ENCODE measurements at regions not wholly inside any gene's neighbourhood (a gene's known extent, or its start where the extent isn't known, plus 50 kb on each side); places are given as distances from the start of the nearest gene placed in this dataset.

DNA sequence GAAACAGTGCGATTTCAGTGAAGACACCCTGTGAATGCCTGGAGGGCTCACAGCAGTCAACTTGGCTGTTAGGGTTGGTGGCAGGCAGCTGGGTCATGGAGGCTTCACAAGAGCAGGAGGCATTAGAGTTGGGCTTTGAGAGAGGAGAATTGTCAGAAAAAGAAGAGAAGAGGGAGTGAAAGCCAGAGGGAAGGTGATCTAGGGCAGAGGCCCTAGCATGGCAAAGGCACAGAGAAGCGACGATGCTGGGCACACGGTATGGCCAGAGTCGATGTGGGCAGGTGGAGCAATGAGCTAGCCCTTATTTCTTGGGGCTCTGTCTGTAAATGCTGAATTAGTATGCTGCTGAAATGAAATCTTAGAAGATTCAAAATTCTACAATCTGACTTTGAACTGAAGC, 52.6 kb upstream of the OLFM4 start:
- no peak for DNase-seq (ENCODE audit: insufficient read length, low spot score)
- TF ChIP-seq, protein P1, sequence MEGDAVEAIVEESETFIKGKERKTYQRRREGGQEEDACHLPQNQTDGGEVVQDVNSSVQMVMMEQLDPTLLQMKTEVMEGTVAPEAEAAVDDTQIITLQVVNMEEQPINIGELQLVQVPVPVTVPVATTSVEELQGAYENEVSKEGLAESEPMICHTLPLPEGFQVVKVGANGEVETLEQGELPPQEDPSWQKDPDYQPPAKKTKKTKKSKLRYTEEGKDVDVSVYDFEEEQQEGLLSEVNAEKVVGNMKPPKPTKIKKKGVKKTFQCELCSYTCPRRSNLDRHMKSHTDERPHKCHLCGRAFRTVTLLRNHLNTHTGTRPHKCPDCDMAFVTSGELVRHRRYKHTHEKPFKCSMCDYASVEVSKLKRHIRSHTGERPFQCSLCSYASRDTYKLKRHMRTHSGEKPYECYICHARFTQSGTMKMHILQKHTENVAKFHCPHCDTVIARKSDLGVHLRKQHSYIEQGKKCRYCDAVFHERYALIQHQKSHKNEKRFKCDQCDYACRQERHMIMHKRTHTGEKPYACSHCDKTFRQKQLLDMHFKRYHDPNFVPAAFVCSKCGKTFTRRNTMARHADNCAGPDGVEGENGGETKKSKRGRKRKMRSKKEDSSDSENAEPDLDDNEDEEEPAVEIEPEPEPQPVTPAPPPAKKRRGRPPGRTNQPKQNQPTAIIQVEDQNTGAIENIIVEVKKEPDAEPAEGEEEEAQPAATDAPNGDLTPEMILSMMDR (IDR thresholded peaks at IDR 0.05; ENCODE audit: insufficient read depth, missing control alignments), result no peak
- no peak for FAIRE-seq

DNA sequence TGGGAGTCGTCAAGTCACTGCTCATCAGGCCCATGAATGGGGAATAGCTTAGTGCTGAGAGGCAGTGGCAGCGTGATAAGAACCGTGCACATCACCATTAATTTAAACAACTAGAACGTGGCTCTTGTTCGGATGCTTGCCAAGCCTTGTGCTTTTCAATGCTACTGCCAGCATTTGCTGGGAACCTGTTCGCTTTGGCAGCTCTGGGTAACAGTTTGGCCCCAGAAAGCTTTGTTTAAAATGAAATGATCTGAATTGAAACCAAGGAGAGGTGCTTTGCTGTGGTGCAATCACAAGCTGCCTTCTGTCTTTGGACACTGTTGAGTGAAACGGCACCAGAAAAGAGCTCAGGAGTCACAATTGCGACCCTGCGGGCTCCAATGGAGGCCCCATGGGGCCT, 53.5 kb upstream of the OLFM4 start:
- no peak for DNase-seq (ENCODE audit: insufficient read length, low spot score)
- TF ChIP-seq, protein P1 (IDR thresholded peaks at IDR 0.05; ENCODE audit: insufficient read depth, missing control alignments), result no peak
- no peak for FAIRE-seq

DNA sequence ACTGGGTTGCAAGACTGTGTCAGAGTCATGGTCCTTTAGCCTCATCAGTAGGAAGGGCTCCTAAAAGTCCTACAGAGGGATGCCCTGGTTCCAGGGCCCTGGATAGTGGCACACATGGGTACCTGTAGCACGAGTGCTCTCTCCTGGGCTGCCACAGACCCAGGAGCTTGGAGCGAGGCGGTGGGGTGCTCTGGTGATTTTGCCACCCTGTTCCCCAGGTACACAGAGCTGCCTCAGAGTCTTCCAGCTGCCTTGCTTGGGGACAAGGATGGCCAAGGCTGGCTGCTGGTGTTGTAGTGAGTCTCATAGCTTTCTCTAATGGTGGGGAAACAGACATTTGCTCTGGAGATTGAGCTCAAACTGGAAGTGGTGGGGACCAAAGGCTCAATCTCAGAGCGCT, 53.9 kb upstream of the OLFM4 start:
- TF ChIP-seq, protein P1 (IDR thresholded peaks at IDR 0.05; ENCODE audit: insufficient read depth, missing control alignments), result no peak
- DNase-seq (ENCODE audit: insufficient read length, low spot score) (no peak), FAIRE-seq (no peak)

DNA sequence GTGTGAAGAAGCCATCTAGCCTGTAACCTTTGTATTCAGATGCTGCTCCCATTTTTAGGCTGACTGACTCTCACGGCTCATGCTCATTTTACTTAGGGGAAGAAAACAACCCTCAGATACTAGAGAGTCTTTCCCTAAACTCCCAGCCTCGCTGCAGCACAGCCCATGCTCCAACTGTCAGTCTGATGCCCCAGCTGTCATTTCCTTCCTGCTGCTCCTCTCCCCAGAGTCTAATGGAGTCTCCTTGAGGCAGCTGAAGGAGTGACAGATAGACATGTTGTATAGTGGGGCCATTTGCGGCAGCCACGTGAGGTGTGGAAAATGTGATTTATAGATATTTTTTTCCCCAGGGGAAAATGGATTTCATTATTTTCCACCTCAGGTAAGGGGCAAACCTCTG, 59.2 kb upstream of the OLFM4 start:
- FAIRE-seq (no peak), DNase-seq (ENCODE audit: insufficient read length, low spot score) (no peak)
- TF ChIP-seq, protein P1 (IDR thresholded peaks at IDR 0.05; ENCODE audit: insufficient read depth, missing control alignments), result no peak

DNA sequence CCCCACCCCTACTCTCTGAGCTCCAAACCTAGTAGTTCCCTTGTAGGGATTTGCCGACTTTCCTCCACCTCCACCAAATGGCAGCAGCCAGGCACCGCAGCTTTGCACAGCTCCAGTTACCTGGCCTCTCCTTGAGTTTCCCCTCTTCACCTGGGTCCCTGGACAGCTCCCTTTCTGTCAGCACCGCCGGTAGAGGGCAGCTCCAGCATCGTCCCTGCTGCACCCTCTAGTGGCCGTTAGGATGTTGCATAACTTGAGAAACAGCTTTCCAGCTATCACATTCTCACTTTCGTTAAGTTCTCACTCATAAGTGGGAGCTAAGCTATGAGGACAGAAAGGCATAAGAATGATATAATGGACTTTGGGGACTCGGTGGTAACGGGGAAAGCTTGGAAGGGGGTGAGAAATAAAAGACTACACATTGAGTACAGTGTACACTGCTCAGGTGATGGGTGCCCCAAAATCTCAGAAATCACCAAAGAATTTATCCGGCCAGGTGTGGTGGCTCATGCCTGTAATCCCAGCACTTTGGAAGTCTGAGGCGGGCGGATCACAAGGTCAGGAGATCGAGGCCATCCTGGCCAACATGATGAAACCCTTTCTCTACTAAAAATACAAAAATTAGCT, 60.4 kb upstream of the OLFM4 start:
- FAIRE-seq (peak; percentile 67), DNase-seq (ENCODE audit: insufficient read length, low spot score) (peak; percentile 55)
- TF ChIP-seq, protein P1 (IDR thresholded peaks at IDR 0.05; ENCODE audit: insufficient read depth, missing control alignments), result peak; percentile 99

DNA sequence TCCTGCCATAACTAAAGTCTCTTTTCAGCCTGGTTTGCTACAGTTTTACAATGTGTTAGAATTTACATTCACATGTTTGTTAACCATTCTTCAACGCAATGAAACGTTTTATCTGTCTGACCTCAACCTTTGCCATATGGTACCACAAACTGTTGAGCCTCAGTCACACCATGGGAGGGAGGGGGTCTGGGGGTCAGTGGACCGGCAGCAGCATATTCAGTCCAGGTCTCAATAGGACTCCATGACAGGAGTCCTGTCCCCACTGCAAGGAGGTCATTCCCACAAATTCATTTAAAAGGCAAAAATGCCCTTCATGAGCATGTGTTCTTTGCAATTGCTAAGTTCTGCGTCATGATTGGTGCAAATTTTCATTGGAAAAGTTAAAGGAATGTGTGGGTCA, 66.6 kb upstream of the OLFM4 start:
- no peak for FAIRE-seq
- TF ChIP-seq, protein P1 (IDR thresholded peaks at IDR 0.05; ENCODE audit: insufficient read depth, missing control alignments), result no peak

DNA sequence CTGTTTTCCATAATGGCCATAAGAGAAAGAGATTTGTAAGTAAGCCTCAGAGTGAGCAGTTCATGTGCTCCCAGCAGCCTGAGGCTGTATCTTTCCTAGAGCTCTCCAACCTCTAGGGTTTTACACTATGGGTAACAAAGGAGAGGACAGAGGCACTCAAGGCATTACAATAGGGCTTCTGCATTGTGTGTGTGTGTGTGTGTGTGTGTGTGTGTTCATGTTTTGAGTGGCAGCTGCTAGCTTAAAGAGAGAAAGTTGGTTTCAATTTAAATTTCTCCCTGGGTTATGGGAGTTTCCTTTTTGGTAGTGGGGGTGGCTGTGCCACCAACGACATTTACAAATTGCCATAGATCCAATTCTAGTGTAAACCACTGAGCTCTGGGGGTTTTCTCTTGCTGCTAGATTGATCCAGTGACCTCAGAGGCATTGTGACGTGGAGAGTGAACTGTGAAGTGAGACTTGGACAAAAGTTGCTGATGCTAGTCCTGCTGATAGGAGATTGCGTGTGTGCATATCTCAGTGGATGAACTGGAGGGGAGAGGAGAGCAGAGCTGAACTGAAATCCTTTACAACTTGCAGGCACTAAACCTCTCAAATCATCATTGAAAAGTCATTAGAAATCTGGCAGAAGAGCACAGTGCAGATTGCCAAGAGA, 67.2 kb upstream of the OLFM4 start:
- DNase-seq (ENCODE audit: insufficient read length, low spot score), result no peak
- FAIRE-seq, result no peak
- TF ChIP-seq, protein P1 (IDR thresholded peaks at IDR 0.05; ENCODE audit: insufficient read depth, missing control alignments), result no peak

More for the DNA sequence above, 66.6 kb upstream of the OLFM4 start:
- no peak for DNase-seq (ENCODE audit: insufficient read length, low spot score)

All from D721Med (cell line).